Parathyroid adenoma (tissue), 2 donors: ENCODE measurements at regions not wholly inside any gene's neighbourhood (a gene's known extent, or its start where the extent isn't known, plus 50 kb on each side); places are given as distances from the start of the nearest gene placed in this dataset.

Experiments
- H2AFZ ChIP-seq: fragments of 300-600 bp; sonication (generic); one replicate; pipeline ENCODE4 v1.7.0; 2017; ENCODE audit warnings: antibody characterized with exemption, mild to moderate bottlenecking
- H3K27ac ChIP-seq: fragments of 300-600 bp; sonication (generic); one replicate; pipeline ENCODE4 v1.7.0; 2017
- H3K27me3 ChIP-seq: fragments of 300-600 bp; sonication (generic); one replicate; pipeline ENCODE4 v1.7.0; 2017; ENCODE audit warnings: low read length; ENCODE audit not compliant: control insufficient read depth, insufficient read depth
- H3K36me3 ChIP-seq: fragments of 300-600 bp; sonication (generic); one replicate; pipeline ENCODE4 v1.7.0; 2017; ENCODE audit warnings: low read length; ENCODE audit not compliant: control insufficient read depth, insufficient read depth
- H3K4me1 ChIP-seq: fragments of 300-600 bp; sonication (generic); one replicate; pipeline ENCODE4 v1.7.0; 2017; ENCODE audit warnings: control low read depth
- H3K4me2 ChIP-seq: fragments of 300-600 bp; sonication (generic); one replicate; pipeline ENCODE4 v1.7.0; 2017; ENCODE audit warnings: low read length
- H3K4me3 ChIP-seq: fragments of 300-600 bp; sonication (generic); one replicate; pipeline ENCODE4 v1.7.0; 2017; ENCODE audit warnings: low read depth, low read length
- H3K79me2 ChIP-seq: fragments of 300-600 bp; sonication (generic); one replicate; pipeline ENCODE4 v1.7.0; 2017; ENCODE audit warnings: control low read depth
- H3K9ac ChIP-seq: fragments of 300-600 bp; sonication (generic); one replicate; pipeline ENCODE4 v1.7.0; 2017; ENCODE audit warnings: mild to moderate bottlenecking
- H3K9me3 ChIP-seq: fragments of 300-600 bp; sonication (generic); one replicate; pipeline ENCODE4 v1.7.0; 2017; ENCODE audit warnings: low read length; ENCODE audit not compliant: control insufficient read depth
- TF ChIP-seq, protein P1 (sequence below): fragments of 300-600 bp; sonication (generic); IDR thresholded peaks from one replicate; pipeline ENCODE4 v1.7.0; 2017; ENCODE audit warnings: antibody characterized with exemption, mild to moderate bottlenecking
- donor health status: primary hyperparathyroidism.

GRCh38 chr18:55861266-55861665 is 273.3 kb upstream of the TCF4 start:
- no peak overlapping the region for H3K4me3 ChIP-seq
- no peak overlapping the region for H3K27ac ChIP-seq
- no peak overlapping the region for H2AFZ ChIP-seq
- H3K9me3 ChIP-seq: no peaks in the 10 kb centered on the region
- no peaks in the 10 kb centered on the region for H3K36me3 ChIP-seq
- no peaks in the 10 kb centered on the region for H3K79me2 ChIP-seq
- no peaks in the 10 kb centered on the region for H3K4me1 ChIP-seq
- H3K4me2 ChIP-seq: no peak overlapping the region
- H3K27me3 ChIP-seq: no peaks in the 10 kb centered on the region
- H3K9ac ChIP-seq: no peak overlapping the region
- TF ChIP-seq, protein P1, sequence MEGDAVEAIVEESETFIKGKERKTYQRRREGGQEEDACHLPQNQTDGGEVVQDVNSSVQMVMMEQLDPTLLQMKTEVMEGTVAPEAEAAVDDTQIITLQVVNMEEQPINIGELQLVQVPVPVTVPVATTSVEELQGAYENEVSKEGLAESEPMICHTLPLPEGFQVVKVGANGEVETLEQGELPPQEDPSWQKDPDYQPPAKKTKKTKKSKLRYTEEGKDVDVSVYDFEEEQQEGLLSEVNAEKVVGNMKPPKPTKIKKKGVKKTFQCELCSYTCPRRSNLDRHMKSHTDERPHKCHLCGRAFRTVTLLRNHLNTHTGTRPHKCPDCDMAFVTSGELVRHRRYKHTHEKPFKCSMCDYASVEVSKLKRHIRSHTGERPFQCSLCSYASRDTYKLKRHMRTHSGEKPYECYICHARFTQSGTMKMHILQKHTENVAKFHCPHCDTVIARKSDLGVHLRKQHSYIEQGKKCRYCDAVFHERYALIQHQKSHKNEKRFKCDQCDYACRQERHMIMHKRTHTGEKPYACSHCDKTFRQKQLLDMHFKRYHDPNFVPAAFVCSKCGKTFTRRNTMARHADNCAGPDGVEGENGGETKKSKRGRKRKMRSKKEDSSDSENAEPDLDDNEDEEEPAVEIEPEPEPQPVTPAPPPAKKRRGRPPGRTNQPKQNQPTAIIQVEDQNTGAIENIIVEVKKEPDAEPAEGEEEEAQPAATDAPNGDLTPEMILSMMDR: peak; percentile 23

- H3K4me2 ChIP-seq: no peak overlapping the region
- TF ChIP-seq, protein P1: no peak
- no peaks in the 10 kb centered on the region for H3K36me3 ChIP-seq
- no peak overlapping the region for H3K9ac ChIP-seq
- H2AFZ ChIP-seq: peak overlapping the region; percentile 3
- H3K27ac ChIP-seq: no peak overlapping the region
- H3K27me3 ChIP-seq: no peaks in the 10 kb centered on the region
- no peaks in the 10 kb centered on the region for H3K79me2 ChIP-seq
- no peaks in the 10 kb centered on the region for H3K4me1 ChIP-seq
- no peaks in the 10 kb centered on the region for H3K9me3 ChIP-seq
- H3K4me3 ChIP-seq: no peak overlapping the region
These were observed 270.9 kb upstream of the TCF4 start for GRCh38 chr18:55858661-55859515.

DNA sequence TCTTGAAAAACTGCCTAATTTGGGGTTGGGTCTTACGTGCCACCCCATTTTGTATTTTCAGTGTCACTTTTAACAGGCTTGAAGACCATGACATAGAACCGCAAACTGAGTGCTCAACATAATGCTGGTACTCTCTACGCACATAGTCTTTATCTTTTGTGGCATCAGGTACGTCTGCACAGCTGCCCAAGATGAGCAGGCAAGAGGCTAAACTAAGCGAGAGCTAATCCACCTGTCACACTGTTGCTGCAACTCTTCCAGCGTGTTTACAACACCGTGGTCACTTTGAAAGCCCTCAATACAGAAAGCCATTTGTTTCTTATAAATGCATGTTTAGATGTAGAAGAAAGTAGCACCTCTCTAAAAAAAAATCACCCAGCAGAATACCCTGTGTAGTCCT is 270.0 kb upstream of the TCF4 start:
- no peak overlapping the region for H3K27ac ChIP-seq
- no peak overlapping the region for H3K4me3 ChIP-seq
- H3K36me3 ChIP-seq: no peaks in the 10 kb centered on the region
- no peaks in the 10 kb centered on the region for H3K79me2 ChIP-seq
- no peaks in the 10 kb centered on the region for H3K27me3 ChIP-seq
- H3K4me1 ChIP-seq: no peaks in the 10 kb centered on the region
- no peak overlapping the region for H2AFZ ChIP-seq
- no peak overlapping the region for H3K4me2 ChIP-seq
- H3K9me3 ChIP-seq: no peaks in the 10 kb centered on the region
- no peak overlapping the region for H3K9ac ChIP-seq
- TF ChIP-seq, protein P1: no peak

DNA sequence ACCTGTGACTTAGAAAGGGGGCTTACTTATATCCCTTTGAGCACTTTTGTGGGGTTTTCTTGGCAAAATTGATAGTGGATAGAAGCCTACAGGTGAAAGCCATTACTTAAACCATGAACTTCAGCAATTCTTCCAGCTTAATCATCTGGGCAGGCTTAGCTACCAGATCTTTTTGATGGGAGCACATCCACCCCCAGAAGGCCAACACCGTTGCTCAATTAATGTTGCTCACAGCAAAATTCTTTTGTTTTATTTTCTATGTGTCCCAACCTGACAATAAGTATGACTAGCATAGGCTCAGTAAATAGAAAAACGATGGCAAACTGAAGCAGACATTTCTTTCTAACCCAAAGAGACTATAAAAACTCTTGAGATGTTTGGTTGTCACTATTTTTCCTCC is 269.4 kb upstream of the TCF4 start:
- no peak overlapping the region for H3K4me3 ChIP-seq
- no peaks in the 10 kb centered on the region for H3K36me3 ChIP-seq
- H3K9ac ChIP-seq: no peak overlapping the region
- H3K9me3 ChIP-seq: no peaks in the 10 kb centered on the region
- H3K27me3 ChIP-seq: no peaks in the 10 kb centered on the region
- no peak overlapping the region for H3K27ac ChIP-seq
- H2AFZ ChIP-seq: no peak overlapping the region
- H3K79me2 ChIP-seq: no peaks in the 10 kb centered on the region
- TF ChIP-seq, protein P1: no peak
- H3K4me1 ChIP-seq: no peaks in the 10 kb centered on the region
- no peak overlapping the region for H3K4me2 ChIP-seq

DNA sequence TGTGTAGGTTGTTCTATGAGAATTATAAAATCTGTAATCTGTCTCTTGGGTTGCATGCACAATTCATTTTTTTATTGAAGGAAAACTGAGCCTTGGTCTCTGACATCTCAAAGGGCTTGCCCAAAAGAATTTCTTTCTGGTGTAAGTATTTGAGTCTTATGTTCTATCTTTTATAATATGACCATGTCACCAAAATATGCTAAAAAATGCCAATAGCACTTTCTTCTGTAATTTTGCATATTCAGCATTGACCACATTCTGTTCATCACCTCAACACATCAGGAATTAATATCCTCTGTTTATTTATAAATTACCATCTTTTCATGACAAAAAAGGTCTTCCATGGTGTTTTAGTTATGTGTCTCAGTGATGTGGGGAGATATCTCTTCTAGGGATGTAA is 268.7 kb upstream of the TCF4 start:
- Histone ChIP-seq H3K9ac (no peak overlapping the region), H3K79me2 (no peaks in the 10 kb centered on the region), H3K4me2 (no peak overlapping the region), H3K9me3 (no peaks in the 10 kb centered on the region), H3K4me3 (no peak overlapping the region), H3K27me3 (no peaks in the 10 kb centered on the region), H3K27ac (no peak overlapping the region), H3K36me3 (no peaks in the 10 kb centered on the region), H3K4me1 (no peaks in the 10 kb centered on the region), H2AFZ (no peak overlapping the region)
- TF ChIP-seq, protein P1: no peak
